ENCODE measurements at regions not wholly inside any gene's neighbourhood (a gene's known extent, or its start where the extent isn't known, plus 50 kb on each side); places are given as distances from the start of the nearest gene placed in this dataset.

GRCh38 chr1:82079607-82080006, 278.9 kb downstream of the ADGRL2 start:
- no peak for TF ChIP-seq CTCF (IDR thresholded peaks at IDR 0.05; ENCODE audit: low read depth, low read length, poor library complexity, severe bottlenecking)
- no peak for TF ChIP-seq EZH2phosphoT487 (IDR thresholded peaks at IDR 0.05; ENCODE audit: borderline replicate concordance, low read length)
